Mesendoderm (in vitro differentiated cells): ENCODE measurements at regions not wholly inside any gene's neighbourhood (a gene's known extent, or its start where the extent isn't known, plus 50 kb on each side); places are given as distances from the start of the nearest gene placed in this dataset.

ENCODE experiments used
- DNase-seq: peaks from one replicate; pipeline ENCODE4 v3.0.0; 2013
- H2AK5ac ChIP-seq: 2 replicates; pipeline ENCODE4 v1.6.1; 2013; ENCODE audit warnings: low read length, inconsistent platforms
- H2BK120ac ChIP-seq: 2 replicates; pipeline ENCODE4 v1.6.1; 2013; ENCODE audit warnings: low read depth, mild to moderate bottlenecking, low read length, moderate library complexity, mixed read lengths
- H2BK15ac ChIP-seq: replicated peaks from 2 replicates; pipeline ENCODE4 v1.6.1; 2013; ENCODE audit warnings: low read depth, mild to moderate bottlenecking, moderate library complexity
- H2BK5ac ChIP-seq: 2 replicates; pipeline ENCODE4 v1.6.1; 2013; ENCODE audit warnings: low read length, inconsistent platforms
- H3K18ac ChIP-seq: 2 replicates; pipeline ENCODE4 v1.6.1; 2013; ENCODE audit warnings: mild to moderate bottlenecking, low read length, mixed read lengths
- H3K23ac ChIP-seq: one replicate; pipeline ENCODE4 v1.6.1; 2013; ENCODE audit warnings: low read length
- H3K27ac ChIP-seq: 2 replicates; pipeline ENCODE4 v1.5.1; 2013; ENCODE audit warnings: low read depth, mild to moderate bottlenecking, inconsistent platforms, low read length, moderate library complexity
- H3K27me3 ChIP-seq: 2 replicates; pipeline ENCODE4 v1.6.1; 2013; ENCODE audit warnings: low read length, control low read depth, mild to moderate bottlenecking, inconsistent platforms; ENCODE audit not compliant: insufficient read depth, poor library complexity
- H3K36me3 ChIP-seq: 2 replicates; pipeline ENCODE4 v1.6.1; 2013; ENCODE audit warnings: low read length, inconsistent platforms; ENCODE audit not compliant: control insufficient read depth, insufficient read depth
- H3K4ac ChIP-seq: one replicate; pipeline ENCODE4 v1.6.1; 2013; ENCODE audit warnings: low read depth, mild to moderate bottlenecking, low read length, moderate library complexity
- H3K4me1 ChIP-seq: 2 replicates; pipeline ENCODE4 v1.6.1; 2013; ENCODE audit warnings: low read depth, low read length, inconsistent platforms; ENCODE audit not compliant: control insufficient read depth
- H3K4me2 ChIP-seq: 2 replicates; pipeline ENCODE4 v1.6.1; 2013; ENCODE audit warnings: low read length
- H3K4me3 ChIP-seq: 2 replicates; pipeline ENCODE4 v1.5.1; 2013; ENCODE audit warnings: mild to moderate bottlenecking, low read length
- H3K56ac ChIP-seq: one replicate; pipeline ENCODE4 v1.6.1; 2013; ENCODE audit warnings: low read length
- H3K79me1 ChIP-seq: 2 replicates; pipeline ENCODE4 v1.6.1; 2013; ENCODE audit warnings: low read length, inconsistent platforms
- H3K79me2 ChIP-seq: 2 replicates; pipeline ENCODE4 v1.6.1; 2013; ENCODE audit warnings: mild to moderate bottlenecking, low read length; ENCODE audit not compliant: control insufficient read depth, insufficient read depth
- H3K9ac ChIP-seq: 2 replicates; pipeline ENCODE4 v1.6.1; 2013; ENCODE audit warnings: low read length, inconsistent platforms
- H4K5ac ChIP-seq: one replicate; pipeline ENCODE4 v1.6.1; 2013; ENCODE audit warnings: low read length
- H4K8ac ChIP-seq: one replicate; pipeline ENCODE4 v1.6.1; 2013; ENCODE audit warnings: low read depth, mild to moderate bottlenecking, control low read depth, low read length, moderate library complexity
- WGBS: extraction: QIAGEN DNeasy Blood & Tissue Kit; methylation state at CpG from one replicate; pipeline ENCODE4 v1.1.7; 2013; ENCODE audit warnings: low lambda C conversion rate, missing lambda C conversion rate; ENCODE audit not compliant: insufficient coverage; ENCODE audit errors: extremely low coverage; 5-methylcytosine and 5-hydroxymethylcytosine counted together

- Histone ChIP-seq H3K36me3 (no peaks in the 10 kb centered on the region), H4K8ac (no peak overlapping the region), H2BK5ac (no peak overlapping the region), H3K79me1 (no peaks in the 10 kb centered on the region), H4K5ac (no peak overlapping the region), H3K27me3 (no peaks in the 10 kb centered on the region), H2AK5ac (no peak overlapping the region), H3K79me2 (no peaks in the 10 kb centered on the region), H2BK120ac (no peak overlapping the region), H3K18ac (no peak overlapping the region), H3K4me1 (no peaks in the 10 kb centered on the region), H3K4me3 (no peak overlapping the region), H3K23ac (no peak overlapping the region), H2BK15ac (no peak overlapping the region), H3K9ac (no peak overlapping the region), H3K27ac (no peak overlapping the region), H3K4ac (no peak overlapping the region), H3K4me2 (no peak overlapping the region), H3K56ac (no peak overlapping the region)
- DNase-seq: no peak
- no CpG with 5 or more reads among the region's 1 CpG for WGBS
Observed at GRCh38 chr7:96539471-96539870, 170.2 kb downstream of the SEM1 start.

- no peak overlapping the region for H3K56ac ChIP-seq
- H3K4ac ChIP-seq: no peak overlapping the region
- H3K27me3 ChIP-seq: no peaks in the 10 kb centered on the region
- no peak for DNase-seq
- no peak overlapping the region for H3K27ac ChIP-seq
- H3K36me3 ChIP-seq: no peaks in the 10 kb centered on the region
- no peak overlapping the region for H3K4me2 ChIP-seq
- no peaks in the 10 kb centered on the region for H3K79me2 ChIP-seq
- no peak overlapping the region for H4K8ac ChIP-seq
- no peaks in the 10 kb centered on the region for H3K4me1 ChIP-seq
- H3K4me3 ChIP-seq: no peak overlapping the region
- H2AK5ac ChIP-seq: no peak overlapping the region
- H3K79me1 ChIP-seq: no peaks in the 10 kb centered on the region
- no peak overlapping the region for H2BK5ac ChIP-seq
- H3K23ac ChIP-seq: no peak overlapping the region
- no peak overlapping the region for H3K18ac ChIP-seq
- WGBS: no CpG with 5 or more reads among the region's 2 CpGs
- H3K9ac ChIP-seq: no peak overlapping the region
- no peak overlapping the region for H4K5ac ChIP-seq
- H2BK120ac ChIP-seq: no peak overlapping the region
- H2BK15ac ChIP-seq: no peak overlapping the region
Observed at GRCh38 chr7:96538632-96539031, 171.0 kb downstream of the SEM1 start.

DNA sequence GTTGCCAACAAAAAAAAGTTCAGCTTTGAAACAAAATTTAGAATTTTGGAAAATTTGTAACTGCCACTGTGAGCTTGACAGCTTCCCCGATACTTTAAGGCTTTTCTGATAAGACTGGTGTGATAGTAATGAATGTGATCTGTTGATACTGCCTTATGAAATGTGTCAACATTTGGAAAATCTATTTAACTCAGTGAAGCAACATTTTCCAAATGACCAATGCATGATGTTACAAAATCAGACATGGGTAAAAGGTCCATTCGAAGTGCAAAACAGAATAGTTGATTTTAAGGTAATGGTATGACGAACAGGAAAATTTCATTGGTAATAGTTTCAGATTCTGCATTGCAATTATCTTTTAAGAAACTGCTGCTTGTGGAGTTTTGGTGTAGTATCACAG, 175.4 kb downstream of the SEM1 start:
- Histone ChIP-seq H3K27me3 (no peaks in the 10 kb centered on the region), H3K27ac (no peak overlapping the region), H3K4ac (no peak overlapping the region), H3K4me2 (no peak overlapping the region), H4K8ac (no peak overlapping the region), H3K4me3 (no peak overlapping the region), H3K18ac (no peak overlapping the region), H4K5ac (no peak overlapping the region), H3K4me1 (no peaks in the 10 kb centered on the region), H2AK5ac (no peak overlapping the region), H3K79me1 (no peaks in the 10 kb centered on the region), H2BK15ac (no peak overlapping the region), H2BK5ac (no peak overlapping the region), H3K23ac (no peak overlapping the region), H3K56ac (no peak overlapping the region), H2BK120ac (no peak overlapping the region), H3K9ac (no peak overlapping the region), H3K79me2 (no peaks in the 10 kb centered on the region), H3K36me3 (no peaks in the 10 kb centered on the region)
- WGBS: no CpG with 5 or more reads among the region's 3 CpGs
- no peak for DNase-seq

GRCh38 chr7:96532428-96532935, 177.2 kb downstream of the SEM1 start:
- H3K18ac ChIP-seq: no peak overlapping the region
- no peak overlapping the region for H4K5ac ChIP-seq
- DNase-seq: no peak
- no peaks in the 10 kb centered on the region for H3K4me1 ChIP-seq
- no peaks in the 10 kb centered on the region for H3K36me3 ChIP-seq
- H2BK120ac ChIP-seq: no peak overlapping the region
- H3K4me3 ChIP-seq: no peak overlapping the region
- no peak overlapping the region for H3K56ac ChIP-seq
- no peak overlapping the region for H3K9ac ChIP-seq
- no peak overlapping the region for H3K4ac ChIP-seq
- H2AK5ac ChIP-seq: no peak overlapping the region
- H3K79me1 ChIP-seq: no peaks in the 10 kb centered on the region
- no peaks in the 10 kb centered on the region for H3K79me2 ChIP-seq
- H4K8ac ChIP-seq: no peak overlapping the region
- no peaks in the 10 kb centered on the region for H3K27me3 ChIP-seq
- H2BK15ac ChIP-seq: no peak overlapping the region
- no CpG with 5 or more reads among the region's 2 CpGs for WGBS
- no peak overlapping the region for H3K23ac ChIP-seq
- no peak overlapping the region for H3K4me2 ChIP-seq
- H3K27ac ChIP-seq: no peak overlapping the region
- H2BK5ac ChIP-seq: no peak overlapping the region

DNA sequence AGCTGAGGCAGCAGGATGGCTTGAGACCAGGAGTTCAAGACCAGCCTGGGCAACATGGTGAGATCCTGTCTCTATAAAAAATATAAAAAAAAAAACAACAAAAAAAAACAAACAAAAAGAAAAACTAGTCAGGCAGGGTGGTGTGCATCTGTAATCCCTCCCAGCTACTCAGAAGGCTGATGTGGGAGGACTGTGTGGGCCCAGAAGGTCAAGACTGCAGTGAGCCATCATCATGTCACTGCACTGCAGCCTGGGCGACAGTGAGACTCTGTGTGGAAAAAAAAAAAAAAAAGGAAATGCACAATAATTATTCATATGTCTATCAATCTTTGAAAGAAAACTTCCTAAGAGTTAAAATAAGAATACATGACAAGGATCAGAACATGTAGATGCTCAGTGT, 178.3 kb downstream of the SEM1 start:
- no peak overlapping the region for H4K5ac ChIP-seq
- no peaks in the 10 kb centered on the region for H3K4me1 ChIP-seq
- no peak overlapping the region for H2BK5ac ChIP-seq
- H3K23ac ChIP-seq: no peak overlapping the region
- no peak overlapping the region for H4K8ac ChIP-seq
- H3K79me1 ChIP-seq: no peaks in the 10 kb centered on the region
- H3K18ac ChIP-seq: no peak overlapping the region
- H3K36me3 ChIP-seq: no peaks in the 10 kb centered on the region
- no peaks in the 10 kb centered on the region for H3K79me2 ChIP-seq
- no peak overlapping the region for H3K56ac ChIP-seq
- no peak overlapping the region for H2AK5ac ChIP-seq
- H3K27me3 ChIP-seq: no peaks in the 10 kb centered on the region
- H3K4me2 ChIP-seq: no peak overlapping the region
- DNase-seq: no peak
- WGBS: no CpG with 5 or more reads among the region's 1 CpG
- H3K4me3 ChIP-seq: no peak overlapping the region
- no peak overlapping the region for H3K9ac ChIP-seq
- H2BK120ac ChIP-seq: no peak overlapping the region
- H2BK15ac ChIP-seq: no peak overlapping the region
- no peak overlapping the region for H3K27ac ChIP-seq
- no peak overlapping the region for H3K4ac ChIP-seq

GRCh38 chr7:96530786-96531185, 178.9 kb downstream of the SEM1 start:
- H3K27ac ChIP-seq: no peak overlapping the region
- no peak overlapping the region for H3K4me2 ChIP-seq
- H3K27me3 ChIP-seq: no peaks in the 10 kb centered on the region
- no peaks in the 10 kb centered on the region for H3K36me3 ChIP-seq
- WGBS: no CpG with 5 or more reads among the region's 1 CpG
- no peak overlapping the region for H3K4ac ChIP-seq
- H3K79me2 ChIP-seq: no peaks in the 10 kb centered on the region
- no peak overlapping the region for H3K23ac ChIP-seq
- H4K5ac ChIP-seq: no peak overlapping the region
- no peak overlapping the region for H3K4me3 ChIP-seq
- no peak overlapping the region for H2BK15ac ChIP-seq
- no peak overlapping the region for H3K56ac ChIP-seq
- H3K9ac ChIP-seq: no peak overlapping the region
- no peak overlapping the region for H2BK5ac ChIP-seq
- no peaks in the 10 kb centered on the region for H3K79me1 ChIP-seq
- no peak overlapping the region for H3K18ac ChIP-seq
- no peak overlapping the region for H2BK120ac ChIP-seq
- DNase-seq: no peak
- H3K4me1 ChIP-seq: no peaks in the 10 kb centered on the region
- no peak overlapping the region for H4K8ac ChIP-seq
- H2AK5ac ChIP-seq: no peak overlapping the region
